ENCODE measurements at regions not wholly inside any gene's neighbourhood (a gene's known extent, or its start where the extent isn't known, plus 50 kb on each side); places are given as distances from the start of the nearest gene placed in this dataset.

GRCh38 chr13:105948143-105948542 lies 587.3 kb downstream of the EFNB2 start:
- ATAC-seq (no peak), DNase-seq (no peak)
- no peaks in the 10 kb centered on the region for H3K36me3 ChIP-seq (ENCODE audit: low read depth, low read length)
- ChIA-PET CTCF (no interaction called here), POLR2A (ENCODE audit: unreplicated experiment) (no interaction called here)
- no peak overlapping the region for H2AFZ ChIP-seq (ENCODE audit: low read length)
- no peaks in the 10 kb centered on the region for H3K9me2 ChIP-seq (replicated peaks; ENCODE audit: low read length)
- no peaks in the 10 kb centered on the region for H3F3A ChIP-seq (ENCODE audit: low read length, unreplicated experiment)
- intact Hi-C loops (cut with micrococcal nuclease) = no loop called here
- BruUV-seq (replicated peaks) = no TSS peak
- H3K9ac ChIP-seq (ENCODE audit: low read length) = no peak overlapping the region
- H3K9me3 ChIP-seq (ENCODE audit: low read length) = no peaks in the 10 kb centered on the region
- H3K79me2 ChIP-seq (ENCODE audit: low read length) = no peaks in the 10 kb centered on the region
- H3K27ac ChIP-seq (ENCODE audit: low read length) = no peak overlapping the region
- no peak overlapping the region for H3K4me2 ChIP-seq (ENCODE audit: low read length)
- no peaks in the 10 kb centered on the region for H3K27me3 ChIP-seq (ENCODE audit: low read length)
- no peak overlapping the region for H3K4me3 ChIP-seq (ENCODE audit: low read length)
- no peaks in the 10 kb centered on the region for H3K4me1 ChIP-seq (ENCODE audit: insufficient read depth, low read length)
- TF ChIP-seq EZH2 (IDR thresholded peaks at IDR 0.05; ENCODE audit: low read length, unreplicated experiment) (no peak), EZH2phosphoT487 (IDR thresholded peaks at IDR 0.05; ENCODE audit: borderline replicate concordance, low read length) (no peak), CTCF (conservative IDR thresholded peaks at IDR 0.05; ENCODE audit: low read depth, low read length) (no peak)
- H4K20me1 ChIP-seq (ENCODE audit: low read length) = no peaks in the 10 kb centered on the region

- ChIA-PET POLR2A (ENCODE audit: unreplicated experiment) (no interaction called here), CTCF (no interaction called here)
- Histone ChIP-seq H3K4me2 (ENCODE audit: low read length) (no peak overlapping the region), H3K4me1 (ENCODE audit: insufficient read depth, low read length) (0 out of 2 replicates have a peak, but pooled peaks cover 7% of the 10 kb centered on the region), H3K27ac (ENCODE audit: low read length) (no peak overlapping the region), H3K36me3 (ENCODE audit: low read depth, low read length) (no peaks in the 10 kb centered on the region), H3K9ac (ENCODE audit: low read length) (no peak overlapping the region), H2AFZ (ENCODE audit: low read length) (no peak overlapping the region), H4K20me1 (ENCODE audit: low read length) (no peaks in the 10 kb centered on the region), H3F3A (ENCODE audit: low read length, unreplicated experiment) (no peaks in the 10 kb centered on the region), H3K4me3 (ENCODE audit: low read length) (no peak overlapping the region), H3K9me3 (ENCODE audit: low read length) (no peaks in the 10 kb centered on the region), H3K79me2 (ENCODE audit: low read length) (no peaks in the 10 kb centered on the region), H3K9me2 (replicated peaks; ENCODE audit: low read length) (no peaks in the 10 kb centered on the region), H3K27me3 (ENCODE audit: low read length) (no peaks in the 10 kb centered on the region)
- no peak for ATAC-seq
- intact Hi-C loops (cut with micrococcal nuclease) = no loop called here
- TF ChIP-seq EZH2phosphoT487 (IDR thresholded peaks at IDR 0.05; ENCODE audit: borderline replicate concordance, low read length) (no peak), CTCF (conservative IDR thresholded peaks at IDR 0.05; ENCODE audit: low read depth, low read length) (no peak), EZH2 (IDR thresholded peaks at IDR 0.05; ENCODE audit: low read length, unreplicated experiment) (no peak)
- BruUV-seq (replicated peaks) = no TSS peak
- no peak for DNase-seq
Measured at GRCh38 chr13:105940882-105941281, 594.6 kb downstream of the EFNB2 start.

- Histone ChIP-seq H3K4me3 (ENCODE audit: low read length) (no peak overlapping the region), H3K79me2 (ENCODE audit: low read length) (no peaks in the 10 kb centered on the region), H3K9me2 (replicated peaks; ENCODE audit: low read length) (no peaks in the 10 kb centered on the region), H3K27me3 (ENCODE audit: low read length) (no peaks in the 10 kb centered on the region), H3K36me3 (ENCODE audit: low read depth, low read length) (no peaks in the 10 kb centered on the region), H3K9ac (ENCODE audit: low read length) (no peak overlapping the region), H3K4me2 (ENCODE audit: low read length) (no peak overlapping the region), H4K20me1 (ENCODE audit: low read length) (no peaks in the 10 kb centered on the region), H3K9me3 (ENCODE audit: low read length) (no peaks in the 10 kb centered on the region), H2AFZ (ENCODE audit: low read length) (no peak overlapping the region), H3K27ac (ENCODE audit: low read length) (no peak overlapping the region), H3K4me1 (ENCODE audit: insufficient read depth, low read length) (0 out of 2 replicates have a peak, but pooled peaks cover 7% of the 10 kb centered on the region), H3F3A (ENCODE audit: low read length, unreplicated experiment) (no peaks in the 10 kb centered on the region)
- TF ChIP-seq EZH2phosphoT487 (IDR thresholded peaks at IDR 0.05; ENCODE audit: borderline replicate concordance, low read length) (no peak), EZH2 (IDR thresholded peaks at IDR 0.05; ENCODE audit: low read length, unreplicated experiment) (no peak)
- no TSS peak for BruUV-seq (replicated peaks)
- intact Hi-C loops (cut with micrococcal nuclease) = no loop called here
- ChIA-PET CTCF (no interaction called here), POLR2A (ENCODE audit: unreplicated experiment) (no interaction called here)
- ATAC-seq (peak; percentile 45; the same call in 1 of the 2 replicates), DNase-seq (peak; percentile 13)
Measured at GRCh38 chr13:105937451-105937850, 598.0 kb downstream of the EFNB2 start.
